NOMO-1 treated with DMSO at 0.1 percent for 48 hours (cell line): ENCODE measurements at regions not wholly inside any gene's neighbourhood (a gene's known extent, or its start where the extent isn't known, plus 50 kb on each side); places are given as distances from the start of the nearest gene placed in this dataset.

Source experiments
- DNase-seq: peaks from one replicate; lab custom pipeline; 2025; ENCODE audit not compliant: unreplicated experiment; lab: John Stamatoyannopoulos, UW

GRCh38 chr11:113634940-113635575 lies 71.0 kb downstream of the TMPRSS5 start:
- DNase-seq: no peak

- no peak for DNase-seq
Observed at GRCh38 chr11:113632981-113633380, 73.1 kb downstream of the TMPRSS5 start.

- DNase-seq: no peak
Observed at GRCh38 chr11:113629562-113629961, 76.5 kb downstream of the TMPRSS5 start.

GRCh38 chr11:113628912-113629311 lies 77.2 kb downstream of the TMPRSS5 start:
- no peak for DNase-seq

- no peak for DNase-seq
Observed at GRCh38 chr11:113627946-113628345, 78.2 kb downstream of the TMPRSS5 start.

- no peak for DNase-seq
Observed at GRCh38 chr11:113627297-113627696, 78.8 kb downstream of the TMPRSS5 start.

GRCh38 chr11:113626736-113627135 lies 79.4 kb downstream of the TMPRSS5 start:
- DNase-seq: no peak

GRCh38 chr11:113623114-113623513 lies 83.0 kb downstream of the TMPRSS5 start:
- no peak for DNase-seq

- DNase-seq: no peak
Observed at GRCh38 chr11:113618360-113618759, 87.7 kb downstream of the TMPRSS5 start.

- no peak for DNase-seq
Observed at GRCh38 chr11:113615773-113616172, 90.3 kb downstream of the TMPRSS5 start.

GRCh38 chr11:113615098-113615497 lies 91.0 kb downstream of the TMPRSS5 start:
- no peak for DNase-seq

- peak; percentile 40 for DNase-seq
Observed at GRCh38 chr11:113614097-113614496, 92.0 kb downstream of the TMPRSS5 start.

GRCh38 chr11:113613619-113614018 lies 92.5 kb downstream of the TMPRSS5 start:
- DNase-seq: peak; percentile 70

GRCh38 chr11:113604186-113604585 lies 101.9 kb downstream of the TMPRSS5 start:
- no peak for DNase-seq

- no peak for DNase-seq
Observed at GRCh38 chr11:113603277-113604059, 102.6 kb downstream of the TMPRSS5 start.

GRCh38 chr11:113602483-113602882 lies 103.6 kb downstream of the TMPRSS5 start:
- DNase-seq: no peak

GRCh38 chr11:113596658-113597057 lies 109.5 kb downstream of the TMPRSS5 start:
- DNase-seq: no peak

GRCh38 chr11:113595810-113596594 lies 110.1 kb downstream of the TMPRSS5 start:
- no peak for DNase-seq

GRCh38 chr11:113593698-113594308 lies 112.3 kb downstream of the TMPRSS5 start:
- DNase-seq: peak; percentile 80

- no peak for DNase-seq
Observed at GRCh38 chr11:113591117-113591516, 115.0 kb downstream of the TMPRSS5 start.

- no peak for DNase-seq
Observed at GRCh38 chr11:113587308-113587739, 112.1 kb upstream of the DRD2 start.
